ENCODE measurements at regions not wholly inside any gene's neighbourhood (a gene's known extent, or its start where the extent isn't known, plus 50 kb on each side); places are given as distances from the start of the nearest gene placed in this dataset.
"Not testable (repeated sequence)": the region's sequence is repeated elsewhere in the genome, so short reads cannot be mapped to it uniquely, and the experiment has no call there.

DNA sequence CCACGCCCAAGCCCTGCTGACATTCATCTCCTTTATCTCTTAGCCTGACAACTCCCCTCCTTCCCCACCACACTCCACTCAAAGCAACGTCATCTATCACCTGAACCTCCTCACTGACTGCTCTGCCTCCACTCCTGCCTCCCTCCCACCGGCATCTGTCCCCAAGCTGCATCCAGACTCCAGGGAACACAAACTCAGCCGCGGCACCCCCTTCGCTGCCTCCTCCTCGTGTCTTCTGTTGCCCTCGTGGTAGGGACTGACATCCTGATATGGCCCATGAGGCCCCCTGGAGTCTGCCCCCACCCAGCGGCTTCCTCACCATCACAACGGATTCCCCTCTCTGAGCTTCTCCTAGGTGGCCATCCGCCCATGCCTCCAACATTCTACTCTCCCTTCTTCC, 101.0 kb upstream of the TAS2R1 start:
- CTCF ChIA-PET: no interaction called here
- Mint-ChIP-seq H3K9me3 (peaks cover 3% of the 10 kb centered on the region), H3K4me3 (no peak overlapping the region), H3K27me3 (no peaks in the 10 kb centered on the region), H3K36me3 (ENCODE audit: low read depth) (no peaks in the 10 kb centered on the region), H3K4me1 (ENCODE audit: low read depth) (no peaks in the 10 kb centered on the region), H3K27ac (no peak overlapping the region)
- TF ChIP-seq, protein P1, sequence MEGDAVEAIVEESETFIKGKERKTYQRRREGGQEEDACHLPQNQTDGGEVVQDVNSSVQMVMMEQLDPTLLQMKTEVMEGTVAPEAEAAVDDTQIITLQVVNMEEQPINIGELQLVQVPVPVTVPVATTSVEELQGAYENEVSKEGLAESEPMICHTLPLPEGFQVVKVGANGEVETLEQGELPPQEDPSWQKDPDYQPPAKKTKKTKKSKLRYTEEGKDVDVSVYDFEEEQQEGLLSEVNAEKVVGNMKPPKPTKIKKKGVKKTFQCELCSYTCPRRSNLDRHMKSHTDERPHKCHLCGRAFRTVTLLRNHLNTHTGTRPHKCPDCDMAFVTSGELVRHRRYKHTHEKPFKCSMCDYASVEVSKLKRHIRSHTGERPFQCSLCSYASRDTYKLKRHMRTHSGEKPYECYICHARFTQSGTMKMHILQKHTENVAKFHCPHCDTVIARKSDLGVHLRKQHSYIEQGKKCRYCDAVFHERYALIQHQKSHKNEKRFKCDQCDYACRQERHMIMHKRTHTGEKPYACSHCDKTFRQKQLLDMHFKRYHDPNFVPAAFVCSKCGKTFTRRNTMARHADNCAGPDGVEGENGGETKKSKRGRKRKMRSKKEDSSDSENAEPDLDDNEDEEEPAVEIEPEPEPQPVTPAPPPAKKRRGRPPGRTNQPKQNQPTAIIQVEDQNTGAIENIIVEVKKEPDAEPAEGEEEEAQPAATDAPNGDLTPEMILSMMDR (IDR thresholded peaks at IDR 0.05): no peak
- DNase-seq (no peak), ATAC-seq (no peak)
- POLR2A ChIA-PET: no interaction called here
- intact Hi-C loops (cut with micrococcal nuclease): no loop called here

DNA sequence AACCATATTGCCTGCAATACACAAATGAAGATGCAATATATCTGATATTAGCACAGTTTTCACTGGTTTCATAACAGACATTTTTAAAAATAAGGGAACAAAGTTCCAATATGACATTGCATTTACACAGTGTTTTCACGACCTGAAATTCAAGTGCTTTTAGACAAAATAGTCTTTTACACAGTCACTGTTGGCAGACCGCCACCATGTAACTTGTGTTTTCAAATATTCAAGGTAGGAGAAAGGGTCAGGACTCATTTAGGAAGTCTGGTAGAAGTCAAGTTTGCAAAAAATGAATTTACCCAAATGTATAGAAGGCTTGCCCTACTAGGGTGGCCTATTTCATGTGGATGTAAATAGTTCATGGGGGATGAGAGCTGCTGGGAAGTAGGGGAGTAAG, 98.1 kb upstream of the TAS2R1 start:
- intact Hi-C loops (cut with micrococcal nuclease): no loop called here
- TF ChIP-seq, protein P1 (IDR thresholded peaks at IDR 0.05): no peak
- Mint-ChIP-seq H3K4me1 (ENCODE audit: low read depth) (no peaks in the 10 kb centered on the region), H3K9me3 (peaks cover 3% of the 10 kb centered on the region), H3K4me3 (no peak overlapping the region), H3K36me3 (ENCODE audit: low read depth) (no peaks in the 10 kb centered on the region), H3K27ac (no peak overlapping the region), H3K27me3 (no peaks in the 10 kb centered on the region)
- ATAC-seq: no peak
- CTCF ChIA-PET: no interaction called here
- POLR2A ChIA-PET: no interaction called here
- DNase-seq: no peak

DNA sequence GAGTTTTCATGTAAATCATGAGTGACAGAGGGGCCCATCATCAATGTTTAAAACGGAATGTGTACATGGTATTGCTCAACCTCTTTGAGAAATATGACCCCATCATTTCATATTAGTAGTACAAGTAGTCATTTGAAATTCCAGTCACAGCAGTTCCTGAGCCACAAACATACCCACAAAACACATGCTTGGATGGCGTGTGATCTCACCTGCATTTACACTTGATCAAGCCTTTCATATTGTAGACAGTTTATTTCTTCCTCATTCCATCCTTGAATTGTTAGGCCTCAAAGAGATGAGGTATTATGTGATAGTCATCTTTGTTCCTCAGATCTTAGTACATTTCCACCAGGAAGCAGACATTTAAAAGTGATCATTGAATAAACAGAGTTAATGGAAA, 96.8 kb upstream of the TAS2R1 start:
- ChIA-PET CTCF (no interaction called here), POLR2A (no interaction called here)
- no peaks in the 10 kb centered on the region for H3K4me1 Mint-ChIP-seq (ENCODE audit: low read depth)
- ATAC-seq: no peak
- H3K9me3 Mint-ChIP-seq: peaks cover 5% of the 10 kb centered on the region
- intact Hi-C loops (cut with micrococcal nuclease): no loop called here
- no peaks in the 10 kb centered on the region for H3K36me3 Mint-ChIP-seq (ENCODE audit: low read depth)
- no peak overlapping the region for H3K27ac Mint-ChIP-seq
- H3K27me3 Mint-ChIP-seq: no peaks in the 10 kb centered on the region
- DNase-seq: no peak
- no peak overlapping the region for H3K4me3 Mint-ChIP-seq
- TF ChIP-seq, protein P1 (IDR thresholded peaks at IDR 0.05): no peak

DNA sequence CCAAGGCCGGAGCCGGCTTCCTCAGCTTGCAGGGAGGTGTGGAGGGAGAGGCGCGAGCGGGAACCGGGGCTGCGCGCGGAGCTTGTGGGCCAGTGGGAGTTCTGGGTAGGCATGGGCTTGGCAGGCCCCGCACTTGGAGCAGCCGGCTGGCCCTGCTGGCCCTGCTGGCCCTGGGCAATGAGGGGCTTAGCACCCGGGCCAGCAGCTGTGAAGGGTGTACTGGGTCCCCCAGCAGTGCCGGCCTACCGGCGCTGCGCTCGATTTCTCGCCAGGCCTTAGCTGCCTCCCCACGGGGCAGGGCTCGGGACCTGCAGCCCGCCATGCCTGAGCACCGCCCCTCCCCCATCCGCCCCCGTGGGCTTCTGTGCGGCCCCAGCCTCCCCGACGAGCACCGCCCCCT, 95.1 kb upstream of the TAS2R1 start:
- CTCF ChIA-PET; H3K4me3 Mint-ChIP-seq; H3K36me3 Mint-ChIP-seq (ENCODE audit: low read depth); H3K9me3 Mint-ChIP-seq; DNase-seq; H3K27me3 Mint-ChIP-seq; H3K27ac Mint-ChIP-seq; ATAC-seq; POLR2A ChIA-PET; H3K4me1 Mint-ChIP-seq (ENCODE audit: low read depth); intact Hi-C loops (cut with micrococcal nuclease): not testable (repeated sequence)

DNA sequence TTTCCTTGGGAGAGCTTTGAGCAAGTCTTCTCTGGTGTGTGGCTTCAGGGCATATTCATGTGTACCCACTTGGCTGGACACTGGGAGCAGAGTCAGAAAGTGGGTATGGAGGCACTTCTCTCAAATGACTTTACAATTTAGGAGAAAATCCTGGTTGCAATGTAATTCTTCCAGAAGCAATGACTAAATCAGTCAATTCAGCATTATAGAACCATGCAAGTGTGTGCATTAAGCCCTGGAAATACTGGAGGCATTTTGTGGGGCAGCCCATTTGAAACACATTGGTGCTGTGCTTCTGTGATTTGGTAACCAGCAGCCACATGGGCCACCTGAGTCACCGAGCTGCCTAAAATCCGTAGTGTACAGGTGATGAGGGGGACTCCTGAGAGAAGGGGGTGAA, 94.6 kb upstream of the TAS2R1 start:
- Mint-ChIP-seq H3K9me3 (peaks cover 6% of the 10 kb centered on the region), H3K4me3 (no peak overlapping the region), H3K4me1 (ENCODE audit: low read depth) (no peaks in the 10 kb centered on the region), H3K27ac (no peak overlapping the region), H3K27me3 (no peaks in the 10 kb centered on the region), H3K36me3 (ENCODE audit: low read depth) (no peaks in the 10 kb centered on the region)
- TF ChIP-seq, protein P1 (IDR thresholded peaks at IDR 0.05): no peak
- intact Hi-C loops (cut with micrococcal nuclease): no loop called here
- POLR2A ChIA-PET: no interaction called here
- DNase-seq (no peak), ATAC-seq (no peak)
- CTCF ChIA-PET: no interaction called here

DNA sequence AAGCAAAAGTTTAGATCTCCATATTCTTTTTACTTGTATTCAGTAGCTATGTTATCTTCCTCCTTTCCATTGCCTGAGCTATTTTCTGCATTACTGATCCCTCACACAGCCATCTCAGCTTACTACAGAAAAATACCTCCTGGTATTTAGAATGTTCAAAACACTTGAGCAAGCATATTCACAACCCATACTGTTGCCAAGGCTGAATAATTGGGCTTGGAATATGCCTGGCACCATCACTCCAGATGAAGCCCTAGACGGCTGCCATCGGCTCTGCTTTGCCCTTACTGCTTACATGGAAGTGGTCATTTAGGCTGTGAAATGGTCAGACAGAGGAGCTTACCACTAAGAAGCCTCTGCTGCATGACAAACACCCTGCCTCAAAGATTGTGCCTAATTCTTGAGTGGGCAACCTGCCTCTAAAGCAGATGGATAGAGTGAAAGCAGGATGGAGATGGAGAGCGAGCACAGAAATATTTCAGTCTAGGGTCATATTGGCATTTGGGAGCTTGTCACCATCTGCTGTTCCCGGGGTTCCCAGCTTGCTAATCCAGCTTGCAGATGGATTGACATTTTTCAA, 92.5 kb upstream of the TAS2R1 start:
- no peak overlapping the region for H3K4me3 Mint-ChIP-seq
- intact Hi-C loops (cut with micrococcal nuclease): no loop called here
- ATAC-seq (no peak), DNase-seq (no peak)
- POLR2A ChIA-PET: no interaction called here
- H3K4me1 Mint-ChIP-seq (ENCODE audit: low read depth): no peaks in the 10 kb centered on the region
- TF ChIP-seq, protein P1 (IDR thresholded peaks at IDR 0.05): no peak
- no peaks in the 10 kb centered on the region for H3K36me3 Mint-ChIP-seq (ENCODE audit: low read depth)
- H3K9me3 Mint-ChIP-seq: peaks cover 3% of the 10 kb centered on the region
- H3K27ac Mint-ChIP-seq: no peak overlapping the region
- CTCF ChIA-PET: no interaction called here
- no peaks in the 10 kb centered on the region for H3K27me3 Mint-ChIP-seq
